Left ventricle myocardium inferior (tissue), 1 donor: ENCODE measurements at regions not wholly inside any gene's neighbourhood (a gene's known extent, or its start where the extent isn't known, plus 50 kb on each side); places are given as distances from the start of the nearest gene placed in this dataset.
A peak's percentile ranks its signal among the peaks of the same experiment; 100 is the strongest.

ENCODE experiments used
- DNase-seq: peaks from one replicate; pipeline ENCODE4 v3.0.0-alpha.2; 2020
- H3K27ac ChIP-seq: fragments of 200-600 bp; replicated peaks from 2 replicates; pipeline ENCODE4 v1.8.0; 2021
- H3K27me3 ChIP-seq: fragments of 200-600 bp; 2 replicates; pipeline ENCODE4 v1.8.0; 2021; ENCODE audit warnings: low read depth
- H3K36me3 ChIP-seq: fragments of 200-600 bp; 2 replicates; pipeline ENCODE4 v1.8.0; 2021
- H3K4me1 ChIP-seq: fragments of 200-600 bp; 2 replicates; pipeline ENCODE4 v1.8.0; 2021
- H3K4me3 ChIP-seq: fragments of 200-600 bp; 2 replicates; pipeline ENCODE4 v1.8.0; 2021; ENCODE audit warnings: mild to moderate bottlenecking, moderate library complexity
- H3K9me3 ChIP-seq: fragments of 200-600 bp; replicated peaks from 2 replicates; pipeline ENCODE4 v1.8.0; 2021
- CTCF ChIP-seq: fragments of 200-600 bp; IDR thresholded peaks from 2 replicates; pipeline ENCODE4 v1.8.0; 2021; ENCODE audit warnings: antibody characterized with exemption, mild to moderate bottlenecking, borderline replicate concordance
- intact Hi-C: fragments of 100-400 bp; cut with micrococcal nuclease; formaldehyde crosslinking; loops from one replicate; pipeline ENCODE4 v1.11.0; 2022
- donor health status: DM: no; HTN: yes; CAD: no; lungs with severe emphysema.

- no peaks in the 10 kb centered on the region for H3K9me3 ChIP-seq
- peak overlapping the region; percentile 29 for H3K27ac ChIP-seq
- DNase-seq, result no peak
- intact Hi-C loops, result no loop called here
- H3K36me3 ChIP-seq, result no peaks in the 10 kb centered on the region
- no peak overlapping the region for H3K4me3 ChIP-seq
- no peak for TF ChIP-seq CTCF
- H3K4me1 ChIP-seq, result no peaks in the 10 kb centered on the region
- peaks cover 5% of the 10 kb centered on the region for H3K27me3 ChIP-seq
Measured at GRCh38 chr2:121944072-121944831, 188.8 kb downstream of the TSN start.

GRCh38 chr2:121947674-121948073, 192.2 kb downstream of the TSN start:
- Histone ChIP-seq H3K4me3 (no peak overlapping the region), H3K27me3 (peaks cover 5% of the 10 kb centered on the region), H3K27ac (no peak overlapping the region), H3K4me1 (no peaks in the 10 kb centered on the region), H3K36me3 (no peaks in the 10 kb centered on the region), H3K9me3 (no peaks in the 10 kb centered on the region)
- intact Hi-C loops, result no loop called here
- TF ChIP-seq CTCF, result no peak
- DNase-seq, result no peak

GRCh38 chr2:121949271-121949670, 193.8 kb downstream of the TSN start:
- Histone ChIP-seq H3K27ac (no peak overlapping the region), H3K4me1 (no peaks in the 10 kb centered on the region), H3K36me3 (no peaks in the 10 kb centered on the region), H3K4me3 (no peak overlapping the region), H3K27me3 (peaks cover 5% of the 10 kb centered on the region), H3K9me3 (peaks cover 14% of the 10 kb centered on the region)
- no peak for TF ChIP-seq CTCF
- intact Hi-C loops, result no loop called here
- no peak for DNase-seq

- H3K4me1 ChIP-seq, result no peaks in the 10 kb centered on the region
- peaks cover 19% of the 10 kb centered on the region for H3K9me3 ChIP-seq
- intact Hi-C loops, result no loop called here
- H3K4me3 ChIP-seq, result no peak overlapping the region
- no peak for DNase-seq
- TF ChIP-seq CTCF, result no peak
- H3K36me3 ChIP-seq, result no peaks in the 10 kb centered on the region
- peaks cover 4% of the 10 kb centered on the region for H3K27me3 ChIP-seq
- H3K27ac ChIP-seq, result no peak overlapping the region
Measured at GRCh38 chr2:121955426-121955825, 200.0 kb downstream of the TSN start.

GRCh38 chr2:121955872-121956271, 200.4 kb downstream of the TSN start:
- no peak for DNase-seq
- no peak overlapping the region for H3K4me3 ChIP-seq
- peaks cover 19% of the 10 kb centered on the region for H3K9me3 ChIP-seq
- TF ChIP-seq CTCF, result no peak
- no peaks in the 10 kb centered on the region for H3K36me3 ChIP-seq
- H3K4me1 ChIP-seq, result no peaks in the 10 kb centered on the region
- H3K27me3 ChIP-seq, result peaks cover 4% of the 10 kb centered on the region
- intact Hi-C loops, result no loop called here
- no peak overlapping the region for H3K27ac ChIP-seq
